BE2C (cell line): ENCODE measurements at regions not wholly inside any gene's neighbourhood (a gene's known extent, or its start where the extent isn't known, plus 50 kb on each side); places are given as distances from the start of the nearest gene placed in this dataset.

Experiments
- DNase-seq: peaks from one replicate; pipeline ENCODE4 v3.0.0-alpha.2; 2020
- H3K27me3 ChIP-seq: fragments of 250-450 bp; sonication (Bioruptor Pico); 2 replicates; pipeline ENCODE4 v1.5.1; 2020; ENCODE audit warnings: mild to moderate bottlenecking
- H3K36me3 ChIP-seq: fragments of 250-450 bp; sonication (Bioruptor Pico); 2 replicates; pipeline ENCODE4 v1.5.1; 2020; ENCODE audit warnings: mild to moderate bottlenecking
- H3K4me1 ChIP-seq: fragments of 250-450 bp; sonication (Bioruptor Pico); 2 replicates; pipeline ENCODE4 v1.5.1; 2020
- H3K4me3 ChIP-seq: 2 replicates; pipeline ENCODE4 v1.5.1; 2011; ENCODE audit warnings: low read depth, low read length
- H3K9me3 ChIP-seq: fragments of 250-450 bp; sonication (Bioruptor Pico); 2 replicates; pipeline ENCODE4 v1.5.1; 2020
- TF ChIP-seq, protein P1 (sequence below): IDR thresholded peaks from 2 replicates; pipeline ENCODE4 v1.5.1; 2012; ENCODE audit warnings: mild to moderate bottlenecking, low read depth, low read length

DNA sequence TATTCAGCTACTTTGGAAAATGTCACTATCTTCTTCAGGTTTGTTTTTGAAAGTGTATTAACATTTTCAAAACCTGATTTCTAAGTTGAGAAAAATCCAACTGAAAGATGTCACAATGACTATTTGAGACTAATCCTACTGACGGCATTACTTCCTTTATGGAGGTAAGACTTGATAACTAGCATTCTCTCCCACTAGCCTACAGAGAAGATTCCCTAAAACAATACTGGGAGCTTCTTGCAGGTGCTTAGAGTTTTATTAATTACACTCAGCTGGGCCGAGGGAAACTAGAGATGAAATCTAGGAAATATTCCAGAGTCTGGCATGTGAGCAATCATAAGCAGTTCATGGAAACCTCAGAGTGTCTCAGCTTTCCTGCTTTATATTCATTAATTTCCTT, 114.0 kb downstream of the LCA5 start:
- DNase-seq: no peak
- no peaks in the 10 kb centered on the region for H3K36me3 ChIP-seq
- no peaks in the 10 kb centered on the region for H3K27me3 ChIP-seq
- peaks cover 18% of the 10 kb centered on the region for H3K4me1 ChIP-seq
- H3K4me3 ChIP-seq: no peak overlapping the region
- TF ChIP-seq, protein P1, sequence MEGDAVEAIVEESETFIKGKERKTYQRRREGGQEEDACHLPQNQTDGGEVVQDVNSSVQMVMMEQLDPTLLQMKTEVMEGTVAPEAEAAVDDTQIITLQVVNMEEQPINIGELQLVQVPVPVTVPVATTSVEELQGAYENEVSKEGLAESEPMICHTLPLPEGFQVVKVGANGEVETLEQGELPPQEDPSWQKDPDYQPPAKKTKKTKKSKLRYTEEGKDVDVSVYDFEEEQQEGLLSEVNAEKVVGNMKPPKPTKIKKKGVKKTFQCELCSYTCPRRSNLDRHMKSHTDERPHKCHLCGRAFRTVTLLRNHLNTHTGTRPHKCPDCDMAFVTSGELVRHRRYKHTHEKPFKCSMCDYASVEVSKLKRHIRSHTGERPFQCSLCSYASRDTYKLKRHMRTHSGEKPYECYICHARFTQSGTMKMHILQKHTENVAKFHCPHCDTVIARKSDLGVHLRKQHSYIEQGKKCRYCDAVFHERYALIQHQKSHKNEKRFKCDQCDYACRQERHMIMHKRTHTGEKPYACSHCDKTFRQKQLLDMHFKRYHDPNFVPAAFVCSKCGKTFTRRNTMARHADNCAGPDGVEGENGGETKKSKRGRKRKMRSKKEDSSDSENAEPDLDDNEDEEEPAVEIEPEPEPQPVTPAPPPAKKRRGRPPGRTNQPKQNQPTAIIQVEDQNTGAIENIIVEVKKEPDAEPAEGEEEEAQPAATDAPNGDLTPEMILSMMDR: no peak
- H3K9me3 ChIP-seq: no peaks in the 10 kb centered on the region

DNA sequence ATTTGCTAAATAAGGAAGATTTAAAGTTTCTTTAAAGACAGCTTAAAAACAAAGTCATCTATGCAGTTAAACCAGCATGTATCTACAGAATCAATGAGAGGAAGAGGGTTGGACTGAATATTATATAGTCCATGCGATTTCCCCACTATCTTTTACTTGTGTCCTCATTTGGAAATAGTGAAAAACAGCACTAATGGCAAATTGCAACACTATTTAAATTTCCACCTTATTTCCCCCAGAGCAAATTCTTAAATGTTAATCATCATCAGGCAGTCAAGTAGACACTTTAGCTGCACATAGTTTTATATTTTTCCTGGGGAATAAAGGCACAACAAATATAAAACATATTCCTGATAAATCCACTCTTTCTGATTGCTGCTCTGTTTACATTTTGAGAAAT, 114.6 kb downstream of the LCA5 start:
- Histone ChIP-seq H3K36me3 (no peaks in the 10 kb centered on the region), H3K9me3 (no peaks in the 10 kb centered on the region), H3K4me1 (peaks cover 18% of the 10 kb centered on the region), H3K4me3 (no peak overlapping the region), H3K27me3 (no peaks in the 10 kb centered on the region)
- no peak for DNase-seq
- TF ChIP-seq, protein P1: no peak

DNA sequence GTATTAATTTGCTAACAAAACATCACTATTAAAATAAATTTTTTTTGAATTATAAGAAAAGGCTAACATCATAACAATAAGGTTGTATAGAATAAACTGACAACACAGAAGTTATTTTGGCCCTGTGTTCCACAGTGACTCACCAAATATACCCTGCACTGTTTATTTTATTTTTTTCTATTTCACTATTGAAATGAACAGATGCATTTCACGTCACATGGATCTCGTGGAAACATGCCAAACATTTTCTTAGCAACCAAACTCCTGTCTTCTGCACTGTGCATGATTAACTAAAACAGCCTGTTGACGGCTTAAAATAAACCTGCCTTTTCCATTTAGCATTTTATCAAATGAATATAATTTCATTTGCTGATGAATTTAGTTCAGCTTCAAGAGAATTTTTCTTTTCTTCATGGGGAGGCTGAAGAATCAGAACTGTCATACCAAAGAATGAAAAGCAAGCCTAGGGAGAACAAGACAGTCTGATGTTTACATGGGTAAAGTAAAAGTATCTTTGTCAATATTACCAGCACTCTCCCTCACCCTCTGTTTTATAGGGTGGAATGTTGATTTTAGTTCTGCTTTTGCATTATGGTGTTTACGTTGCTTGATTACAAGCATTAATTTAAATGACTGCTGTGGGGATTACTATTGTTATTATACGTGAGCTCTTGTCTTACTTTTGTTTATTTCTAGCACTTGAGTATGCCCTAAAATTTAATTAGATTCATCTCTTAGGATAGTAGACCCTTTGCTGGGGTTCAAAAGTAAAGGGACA, 115.3 kb downstream of the LCA5 start:
- TF ChIP-seq, protein P1: no peak
- peak; percentile 65 for DNase-seq
- Histone ChIP-seq H3K27me3 (no peaks in the 10 kb centered on the region), H3K36me3 (no peaks in the 10 kb centered on the region), H3K9me3 (no peaks in the 10 kb centered on the region), H3K4me3 (peak overlapping the region; percentile 27; the same call in 1 of the 2 replicates), H3K4me1 (peaks cover 16% of the 10 kb centered on the region)

DNA sequence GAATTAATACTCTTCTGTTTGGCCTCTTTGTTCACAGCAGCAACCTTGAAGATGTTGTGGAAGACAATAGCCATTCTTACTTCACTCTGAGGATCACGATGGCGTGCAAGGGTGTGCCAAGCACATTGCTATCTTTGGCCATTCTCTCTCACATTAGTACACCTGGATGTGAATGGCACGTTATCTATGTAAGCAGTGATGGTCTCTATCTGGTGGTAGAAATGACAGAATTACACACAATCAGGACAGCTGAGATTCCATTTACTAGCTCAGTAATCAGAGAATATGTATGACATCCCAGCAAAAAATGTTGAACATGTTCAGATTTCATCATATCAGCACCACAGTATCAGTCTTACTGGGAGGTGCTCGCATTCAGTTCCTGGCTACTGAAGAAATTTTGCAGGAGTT, 116.2 kb downstream of the LCA5 start:
- TF ChIP-seq, protein P1: no peak
- Histone ChIP-seq H3K9me3 (no peaks in the 10 kb centered on the region), H3K4me3 (no peak overlapping the region), H3K36me3 (no peaks in the 10 kb centered on the region), H3K27me3 (no peaks in the 10 kb centered on the region), H3K4me1 (peaks cover 16% of the 10 kb centered on the region)
- DNase-seq: no peak

DNA sequence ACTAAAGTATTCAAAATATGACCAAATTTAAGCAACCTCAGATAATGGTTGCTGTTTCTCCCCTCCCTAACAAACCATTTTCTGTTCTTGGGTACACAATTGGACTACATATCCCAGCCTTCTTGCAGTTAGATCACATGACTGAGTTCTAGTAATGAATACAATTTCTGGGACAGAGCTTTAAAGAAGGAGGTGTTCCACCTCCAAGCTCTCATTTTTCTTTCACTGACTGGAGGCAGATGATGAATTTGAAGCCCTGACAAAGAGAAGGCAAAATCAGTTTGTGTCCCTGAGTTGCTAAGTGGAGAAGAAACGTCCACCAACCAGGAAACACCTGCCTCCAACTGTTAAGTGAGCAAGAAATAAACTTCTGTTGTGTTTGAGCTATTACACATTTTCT, 117.2 kb downstream of the LCA5 start:
- no peak for DNase-seq
- H3K36me3 ChIP-seq: no peaks in the 10 kb centered on the region
- no peaks in the 10 kb centered on the region for H3K27me3 ChIP-seq
- TF ChIP-seq, protein P1: no peak
- H3K9me3 ChIP-seq: no peaks in the 10 kb centered on the region
- no peak overlapping the region for H3K4me3 ChIP-seq
- H3K4me1 ChIP-seq: peaks cover 16% of the 10 kb centered on the region

DNA sequence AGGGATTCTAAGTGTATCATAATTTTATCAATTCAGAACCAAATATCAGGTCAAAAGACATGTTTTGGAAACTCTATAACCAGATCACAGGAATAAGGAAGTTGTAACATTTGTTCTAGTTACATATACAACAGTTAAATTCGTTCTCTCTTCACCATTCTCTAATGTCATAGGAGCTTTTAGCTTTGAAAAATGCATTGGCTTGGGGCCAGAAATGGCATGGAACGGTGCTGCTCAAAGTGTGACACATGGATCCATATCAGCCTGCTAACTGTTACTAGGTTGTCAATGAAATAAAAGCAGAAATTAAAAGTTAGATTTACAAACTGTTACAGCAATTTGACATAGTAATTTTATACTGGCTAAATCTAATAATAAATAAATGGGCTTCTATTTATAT, 120.3 kb downstream of the LCA5 start:
- Histone ChIP-seq H3K9me3 (no peaks in the 10 kb centered on the region), H3K4me1 (peaks cover 9% of the 10 kb centered on the region), H3K36me3 (no peaks in the 10 kb centered on the region), H3K27me3 (no peaks in the 10 kb centered on the region), H3K4me3 (no peak overlapping the region)
- DNase-seq: peak; percentile 20
- TF ChIP-seq, protein P1: no peak
